ENCODE measurements at regions not wholly inside any gene's neighbourhood (a gene's known extent, or its start where the extent isn't known, plus 50 kb on each side); places are given as distances from the start of the nearest gene placed in this dataset.

- no peak for TF ChIP-seq E2F6 (IDR thresholded peaks at IDR 0.05)
- peak; percentile 90 to 91 for TF ChIP-seq RAD21 (IDR thresholded peaks at IDR 0.05 in 1 of 2, conservative IDR thresholded peaks at IDR 0.05 in 1 of 2; ENCODE audit: low read depth in 2 of 2, low read length in 2 of 2)
- TF ChIP-seq GTF2F1 (IDR thresholded peaks at IDR 0.05; ENCODE audit: borderline replicate concordance, low read depth, low read length) = no peak
- TF ChIP-seq TEAD4 (IDR thresholded peaks at IDR 0.05; ENCODE audit: low read depth, low read length) = no peak
- no peak for TF ChIP-seq RBBP5 (IDR thresholded peaks at IDR 0.05; ENCODE audit: borderline replicate concordance, low read depth, low read length)
- TF ChIP-seq CHD7 (IDR thresholded peaks at IDR 0.05; ENCODE audit: insufficient replicate concordance, low read length) = peak; percentile 26
Observed at GRCh38 chr2:209208211-209208610, 215.6 kb upstream of the MAP2 start (continued).
